ENCODE measurements at regions not wholly inside any gene's neighbourhood (a gene's known extent, or its start where the extent isn't known, plus 50 kb on each side); places are given as distances from the start of the nearest gene placed in this dataset.

GRCh38 chr18:2420367-2420766 lies 150.9 kb downstream of the METTL4 start:
- H3K27ac ChIP-seq, result no peak overlapping the region
- H3K9me3 ChIP-seq, result no peaks in the 10 kb centered on the region
- DNase-seq (no peak), ATAC-seq (no peak)
- no peaks in the 10 kb centered on the region for H3K36me3 ChIP-seq (ENCODE audit: insufficient read depth in 1 of 2, low read depth in 1 of 2)
- H3K4me1 ChIP-seq, result no peaks in the 10 kb centered on the region
- TF ChIP-seq CTCF (IDR thresholded peaks at IDR 0.05), result no peak
- 76 to 83% (median 81%) methylated on average over 4 of the region's 4 CpGs for WGBS, 3 donors
- H3K4me3 ChIP-seq, result no peak overlapping the region
- intact Hi-C loops (cut with DNase I), result no loop called here
- H3K27me3 ChIP-seq (ENCODE audit: insufficient read depth in 3 of 3, low read length in 2 of 3), result no peaks in the 10 kb centered on the region

- H3K4me1 ChIP-seq, result no peaks in the 10 kb centered on the region
- 52 to 65% (median 54%) methylated on average over 5 of the region's 5 CpGs for WGBS, 3 donors
- ATAC-seq (no peak), DNase-seq (no peak)
- H3K27ac ChIP-seq, result no peak overlapping the region
- no peak overlapping the region for H3K4me3 ChIP-seq
- H3K27me3 ChIP-seq (ENCODE audit: insufficient read depth in 3 of 3, low read length in 2 of 3), result no peaks in the 10 kb centered on the region
- no peaks in the 10 kb centered on the region for H3K36me3 ChIP-seq (ENCODE audit: insufficient read depth in 1 of 2, low read depth in 1 of 2)
- intact Hi-C loops (cut with DNase I), result no loop called here
- no peaks in the 10 kb centered on the region for H3K9me3 ChIP-seq
- no peak for TF ChIP-seq CTCF (IDR thresholded peaks at IDR 0.05)
Measured at GRCh38 chr18:2423761-2424160, 147.5 kb downstream of the METTL4 start.

GRCh38 chr18:2424420-2424819 lies 146.9 kb downstream of the METTL4 start:
- DNase-seq (no peak), ATAC-seq (no peak)
- Histone ChIP-seq H3K27ac (no peak overlapping the region), H3K9me3 (no peaks in the 10 kb centered on the region), H3K4me3 (no peak overlapping the region), H3K4me1 (no peaks in the 10 kb centered on the region), H3K27me3 (ENCODE audit: insufficient read depth in 3 of 3, low read length in 2 of 3) (no peaks in the 10 kb centered on the region), H3K36me3 (ENCODE audit: insufficient read depth in 1 of 2, low read depth in 1 of 2) (no peaks in the 10 kb centered on the region)
- TF ChIP-seq CTCF (IDR thresholded peaks at IDR 0.05), result no peak
- intact Hi-C loops (cut with DNase I), result no loop called here
- WGBS, 3 donors, result 58 to 65% (median 62%) methylated on average over 3 of the region's 3 CpGs

- WGBS, 3 donors, result 65 to 68% (median 66%) methylated on average over 4 of the region's 4 CpGs
- H3K36me3 ChIP-seq (ENCODE audit: insufficient read depth in 1 of 2, low read depth in 1 of 2), result no peaks in the 10 kb centered on the region
- no peaks in the 10 kb centered on the region for H3K9me3 ChIP-seq
- H3K27me3 ChIP-seq (ENCODE audit: insufficient read depth in 3 of 3, low read length in 2 of 3), result no peaks in the 10 kb centered on the region
- no peak overlapping the region for H3K4me3 ChIP-seq
- H3K27ac ChIP-seq, result no peak overlapping the region
- H3K4me1 ChIP-seq, result no peaks in the 10 kb centered on the region
- no peak for DNase-seq
- intact Hi-C loops (cut with DNase I), result no loop called here
- no peak for TF ChIP-seq CTCF (IDR thresholded peaks at IDR 0.05)
- ATAC-seq, result no peak
Measured at GRCh38 chr18:2425426-2426317, 145.6 kb downstream of the METTL4 start.

- H3K27ac ChIP-seq, result no peak overlapping the region
- no peak for TF ChIP-seq CTCF (IDR thresholded peaks at IDR 0.05)
- H3K36me3 ChIP-seq (ENCODE audit: insufficient read depth in 1 of 2, low read depth in 1 of 2), result no peaks in the 10 kb centered on the region
- no peaks in the 10 kb centered on the region for H3K4me1 ChIP-seq
- intact Hi-C loops (cut with DNase I), result no loop called here
- ATAC-seq (no peak), DNase-seq (no peak)
- H3K27me3 ChIP-seq (ENCODE audit: insufficient read depth in 3 of 3, low read length in 2 of 3), result no peaks in the 10 kb centered on the region
- H3K9me3 ChIP-seq, result no peaks in the 10 kb centered on the region
- H3K4me3 ChIP-seq, result no peak overlapping the region
Measured at GRCh38 chr18:2430191-2430590, 141.1 kb downstream of the METTL4 start.
